GM12878 (cell line): ENCODE measurements at regions not wholly inside any gene's neighbourhood (a gene's known extent, or its start where the extent isn't known, plus 50 kb on each side); places are given as distances from the start of the nearest gene placed in this dataset.

Experiments used
- ATAC-seq: fragments of 200-7000 bp; cut with Tn5 transposase; 3 replicates; pipeline ENCODE4 v1.9.1; 2020; ENCODE audit warnings: mild to moderate bottlenecking, moderate library complexity
- BruUV-seq: library from RNA; stranded (reverse); fragments of 400-500 nt; replicated peaks from 2 replicates; lab custom pipeline; 2021; lab: Mats Ljungman, UMichigan
- CTCF ChIA-PET: fragments of 300-600 bp; sonication (Branson Sonifier 250); formaldehyde crosslinking; extraction: SDS; loops from one replicate; lab custom pipeline; 2021; ENCODE audit warnings: inconsistent platforms; lab: Yijun Ruan, JAX
- POLR2A ChIA-PET: fragments of 350-600 bp; formaldehyde crosslinking; extraction: SDS; loops from one replicate; lab custom pipeline; 2021; ENCODE audit warnings: inconsistent platforms; lab: Charles Lee
- RAD21 ChIA-PET: fragments of 300-600 bp; sonication (Branson Sonifier 250); formaldehyde crosslinking; loops from one replicate; lab custom pipeline; 2023; ENCODE audit warnings: antibody characterized with exemption; ENCODE audit not compliant: unreplicated experiment; lab: Charles Lee
- SMC1A ChIA-PET: fragments of 300-600 bp; sonication (Branson Sonifier 250); formaldehyde crosslinking; loops from one replicate; lab custom pipeline; 2023; ENCODE audit not compliant: unreplicated experiment, uncharacterized antibody; lab: Charles Lee
- DNase-seq: peaks from one replicate; pipeline ENCODE4 v3.0.0-alpha.2; 2011; ENCODE audit warnings: low read depth, low spot score
- FAIRE-seq: peaks from 3 replicates; lab custom pipeline; 2011; peaks lifted over from hg19 to GRCh38; lab: Jason Lieb, UNC
- H2AFZ ChIP-seq: 2 replicates; pipeline ENCODE4 v1.6.0; 2011; ENCODE audit warnings: low read depth, low read length, control low read depth; ENCODE audit not compliant: control insufficient read depth
- H3K27ac ChIP-seq: 2 replicates; pipeline ENCODE4 v1.5.1; 2011; ENCODE audit warnings: control low read depth; ENCODE audit not compliant: control insufficient read depth, insufficient read depth
- H3K27me3 ChIP-seq, 2 experiments: replicated peaks in 1 of 2; 2 replicates each; pipeline versions ENCODE4 v1.6.0 to v1.6.1; 2011; ENCODE audit warnings: low read length in 1 of 2; ENCODE audit not compliant: control insufficient read depth in 2 of 2, insufficient read depth in 2 of 2
- H3K36me3 ChIP-seq, 2 experiments: 2 replicates each; pipeline ENCODE4 v1.5.1; 2011; ENCODE audit warnings: low read length in 1 of 2; ENCODE audit not compliant: control insufficient read depth in 2 of 2, insufficient read depth in 2 of 2
- H3K4me1 ChIP-seq: 2 replicates; pipeline ENCODE4 v1.6.1; 2011; ENCODE audit warnings: mild to moderate bottlenecking, low read length, moderate library complexity, mixed read lengths; ENCODE audit not compliant: control insufficient read depth, insufficient read depth
- H3K4me2 ChIP-seq: 2 replicates; pipeline ENCODE4 v1.6.0; 2011; ENCODE audit warnings: control low read depth; ENCODE audit not compliant: control insufficient read depth, insufficient read depth
- H3K4me3 ChIP-seq: fragments of 200-600 bp; sonication (generic); 2 replicates; pipeline ENCODE4 v1.5.1; 2016
- H3K79me2 ChIP-seq: 2 replicates; pipeline ENCODE4 v1.6.0; 2011; ENCODE audit warnings: low read length; ENCODE audit not compliant: control insufficient read depth, insufficient read depth
- H3K9ac ChIP-seq: 2 replicates; pipeline ENCODE4 v1.8.0; 2011; ENCODE audit warnings: low read length, control low read depth, mixed read lengths; ENCODE audit not compliant: control insufficient read depth, insufficient read depth
- H3K9me3 ChIP-seq: replicated peaks from 3 replicates; pipeline ENCODE4 v1.5.1; 2011; ENCODE audit warnings: mild to moderate bottlenecking, low read length; ENCODE audit not compliant: control insufficient read depth, insufficient read depth
- H4K20me1 ChIP-seq: 2 replicates; pipeline ENCODE4 v1.6.0; 2011; ENCODE audit not compliant: control insufficient read depth, insufficient read depth
- BCL11A ChIP-seq: IDR thresholded peaks from 2 replicates; pipeline ENCODE4 v1.6.1; 2011; ENCODE audit warnings: low read depth, low read length
- FOXM1 ChIP-seq: IDR thresholded peaks from 2 replicates; pipeline ENCODE4 v1.6.1; 2012; ENCODE audit warnings: low read depth, mild to moderate bottlenecking, inconsistent platforms, low read length, moderate library complexity
- GABPA ChIP-seq: IDR thresholded peaks from 2 replicates; pipeline ENCODE4 v1.6.1; 2014; ENCODE audit warnings: antibody characterized with exemption, low read depth, mild to moderate bottlenecking, inconsistent platforms
- HDAC6 ChIP-seq: fragments of 200-600 bp; sonication (generic); IDR thresholded peaks from one replicate; pipeline ENCODE4 v1.8.0; 2017; ENCODE audit warnings: antibody characterized with exemption; ENCODE audit not compliant: unreplicated experiment
- HDGF ChIP-seq: fragments of 450-650 bp; IDR thresholded peaks from 2 replicates; pipeline ENCODE4 v1.6.1; 2016; ENCODE audit warnings: antibody characterized with exemption
- MLLT1 ChIP-seq: fragments of 450-650 bp; IDR thresholded peaks from 2 replicates; pipeline ENCODE4 v1.6.1; 2016; ENCODE audit warnings: mild to moderate bottlenecking
- MTA3 ChIP-seq: IDR thresholded peaks from 2 replicates; pipeline ENCODE4 v1.6.1; 2012; ENCODE audit warnings: low read length, inconsistent platforms, borderline replicate concordance
- PML ChIP-seq: IDR thresholded peaks from 2 replicates; pipeline ENCODE4 v1.6.1; 2012; ENCODE audit warnings: low read length, inconsistent platforms
- RAD51 ChIP-seq: fragments of 450-650 bp; IDR thresholded peaks from 2 replicates; pipeline ENCODE4 v1.6.1; 2016; ENCODE audit warnings: moderate library complexity, mild to moderate bottlenecking, inconsistent platforms
- RELA ChIP-seq: fragments of 450-650 bp; IDR thresholded peaks from 2 replicates; pipeline ENCODE4 v1.8.0; 2014; ENCODE audit warnings: borderline replicate concordance; ENCODE audit not compliant: partially characterized antibody
- SRF ChIP-seq, 2 experiments: IDR thresholded peaks; 2 replicates each; pipeline ENCODE4 v1.6.1; 2011; ENCODE audit warnings: low read depth in 2 of 2, low read length in 2 of 2, mild to moderate bottlenecking in 1 of 2, moderate library complexity in 1 of 2
- STAT1 ChIP-seq: fragments of 450-650 bp; conservative IDR thresholded peaks from 2 replicates; pipeline ENCODE4 v1.6.1; 2014; ENCODE audit warnings: antibody characterized with exemption, mild to moderate bottlenecking
- TCF12 ChIP-seq: IDR thresholded peaks from 2 replicates; pipeline ENCODE4 v1.6.1; 2011; ENCODE audit warnings: low read depth, mild to moderate bottlenecking, low read length
- ZNF592 ChIP-seq: fragments of 450-650 bp; IDR thresholded peaks from 2 replicates; pipeline ENCODE4 v1.6.1; 2017; ENCODE audit warnings: mild to moderate bottlenecking, moderate library complexity
- in situ Hi-C: fragments of 300-500 bp; cut with MboI; formaldehyde crosslinking; loops from 9 replicates; pipeline ENCODE4 v1.14.3; 2018; ENCODE audit warnings: mixed read lengths
- intact Hi-C: fragments of 100-400 bp; cut with micrococcal nuclease; formaldehyde crosslinking; loops from one replicate; pipeline ENCODE4 v1.14.2; 2022; ENCODE audit not compliant: unreplicated experiment

- FAIRE-seq = no peak
- BruUV-seq = no TSS peak
- ChIA-PET POLR2A (no interaction called here), SMC1A (no interaction called here)
- Histone ChIP-seq H4K20me1 (no peaks in the 10 kb centered on the region), H3K4me3 (no peak overlapping the region), H3K27me3 (peaks cover 2 to 4% of the 10 kb centered on the region in 2 experiments; a peak in 3 of 4 replicates)
- TF ChIP-seq RELA = no peak
- no peak for TF ChIP-seq HDGF
- TF ChIP-seq RAD51 = no peak
- TF ChIP-seq GABPA = no peak
- no peak for TF ChIP-seq SRF (IDR thresholded peaks at IDR 0.05; ENCODE audit: low read depth in 2 of 2, low read length in 2 of 2)
- no peak for TF ChIP-seq STAT1
- TF ChIP-seq MTA3 = no peak
- no peak for TF ChIP-seq HDAC6
- no peak for TF ChIP-seq MLLT1
- no peak for TF ChIP-seq TCF12
- no peak for TF ChIP-seq FOXM1
- no peak for TF ChIP-seq BCL11A
- no peak for TF ChIP-seq ZNF592
- TF ChIP-seq PML = no peak
- TF ChIP-seq, all 136 proteins: peak for 0
- no peak overlapping the region for H2AFZ ChIP-seq
- no peaks in the 10 kb centered on the region for H3K4me1 ChIP-seq
- CTCF ChIA-PET = no interaction called here
- no peak for ATAC-seq
- intact Hi-C loops = no loop called here
- RAD21 ChIA-PET = no interaction called here
- H3K36me3 ChIP-seq = no peaks in the 10 kb centered on the region
- in situ Hi-C loops = no loop called here
- DNase-seq = no peak
- H3K9me3 ChIP-seq = no peaks in the 10 kb centered on the region
- no peak overlapping the region for H3K9ac ChIP-seq
- no peak overlapping the region for H3K4me2 ChIP-seq
- no peak overlapping the region for H3K27ac ChIP-seq
- H3K79me2 ChIP-seq = no peaks in the 10 kb centered on the region
Observed at GRCh38 chr1:229069176-229069575, 201.7 kb upstream of the RAB4A start.
